ENCODE measurements at regions not wholly inside any gene's neighbourhood (a gene's known extent, or its start where the extent isn't known, plus 50 kb on each side); places are given as distances from the start of the nearest gene placed in this dataset.

DNA sequence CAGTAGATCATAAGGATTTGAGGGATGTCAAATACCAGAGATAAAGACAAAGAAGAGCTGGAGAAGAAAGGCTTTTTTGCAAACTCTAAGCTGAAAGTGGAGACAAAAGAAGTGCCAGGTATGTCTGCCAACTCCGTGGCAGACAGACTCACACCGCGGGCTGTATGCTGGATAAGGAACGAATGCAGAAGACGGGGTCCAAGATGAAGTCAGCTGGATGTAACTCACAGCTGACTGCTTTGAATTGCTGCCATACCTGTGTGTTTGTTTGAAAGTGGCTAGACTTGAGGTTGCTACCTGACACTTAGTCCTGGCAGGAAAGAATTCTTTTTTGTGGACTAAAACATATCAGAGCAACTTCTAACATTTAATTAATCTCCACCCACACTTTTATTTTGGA is 398.8 kb downstream of the DLEU7 start:
- TF ChIP-seq, protein P1, sequence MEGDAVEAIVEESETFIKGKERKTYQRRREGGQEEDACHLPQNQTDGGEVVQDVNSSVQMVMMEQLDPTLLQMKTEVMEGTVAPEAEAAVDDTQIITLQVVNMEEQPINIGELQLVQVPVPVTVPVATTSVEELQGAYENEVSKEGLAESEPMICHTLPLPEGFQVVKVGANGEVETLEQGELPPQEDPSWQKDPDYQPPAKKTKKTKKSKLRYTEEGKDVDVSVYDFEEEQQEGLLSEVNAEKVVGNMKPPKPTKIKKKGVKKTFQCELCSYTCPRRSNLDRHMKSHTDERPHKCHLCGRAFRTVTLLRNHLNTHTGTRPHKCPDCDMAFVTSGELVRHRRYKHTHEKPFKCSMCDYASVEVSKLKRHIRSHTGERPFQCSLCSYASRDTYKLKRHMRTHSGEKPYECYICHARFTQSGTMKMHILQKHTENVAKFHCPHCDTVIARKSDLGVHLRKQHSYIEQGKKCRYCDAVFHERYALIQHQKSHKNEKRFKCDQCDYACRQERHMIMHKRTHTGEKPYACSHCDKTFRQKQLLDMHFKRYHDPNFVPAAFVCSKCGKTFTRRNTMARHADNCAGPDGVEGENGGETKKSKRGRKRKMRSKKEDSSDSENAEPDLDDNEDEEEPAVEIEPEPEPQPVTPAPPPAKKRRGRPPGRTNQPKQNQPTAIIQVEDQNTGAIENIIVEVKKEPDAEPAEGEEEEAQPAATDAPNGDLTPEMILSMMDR (IDR thresholded peaks at IDR 0.05): no peak
- Histone ChIP-seq H3K4me1 (ENCODE audit: control insufficient read depth in 1 of 2, insufficient read depth in 1 of 2, low read depth in 1 of 2, low read length in 1 of 2) (no peaks in the 10 kb centered on the region), H3K4me3 (ENCODE audit: low read depth in 1 of 2, low read length in 1 of 2) (no peak overlapping the region), H3K27me3 (no peaks in the 10 kb centered on the region), H3K9me3 (no peaks in the 10 kb centered on the region), H3K36me3 (no peaks in the 10 kb centered on the region), H3K27ac (no peak overlapping the region)

DNA sequence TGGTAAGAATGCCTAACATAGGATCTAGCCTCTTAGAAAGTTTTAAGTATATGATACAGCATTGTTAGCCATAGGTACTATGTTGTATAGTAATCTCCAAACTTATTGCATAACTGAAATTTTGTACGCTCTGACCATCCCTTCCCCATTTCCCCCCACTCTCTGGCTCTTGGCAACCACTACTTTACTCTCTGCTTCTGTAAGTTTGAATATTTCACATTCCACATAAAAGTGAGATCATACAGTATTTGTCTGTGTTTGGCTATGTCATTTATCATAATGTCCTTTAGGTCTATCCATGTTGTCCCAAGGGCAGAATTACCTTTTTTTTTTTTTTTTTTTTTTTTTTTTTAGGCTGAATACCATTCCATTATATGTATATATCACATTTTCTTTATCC is 396.9 kb downstream of the DLEU7 start:
- no peaks in the 10 kb centered on the region for H3K9me3 ChIP-seq
- H3K27me3 ChIP-seq: no peaks in the 10 kb centered on the region
- no peak overlapping the region for H3K27ac ChIP-seq
- TF ChIP-seq, protein P1 (IDR thresholded peaks at IDR 0.05): no peak
- H3K36me3 ChIP-seq: no peaks in the 10 kb centered on the region
- peaks cover 6 to 11% of the 10 kb centered on the region in 2 experiments for H3K4me1 ChIP-seq (ENCODE audit: control insufficient read depth in 1 of 2, insufficient read depth in 1 of 2, low read depth in 1 of 2, low read length in 1 of 2)
- H3K4me3 ChIP-seq (ENCODE audit: low read depth in 1 of 2, low read length in 1 of 2): no peak overlapping the region

DNA sequence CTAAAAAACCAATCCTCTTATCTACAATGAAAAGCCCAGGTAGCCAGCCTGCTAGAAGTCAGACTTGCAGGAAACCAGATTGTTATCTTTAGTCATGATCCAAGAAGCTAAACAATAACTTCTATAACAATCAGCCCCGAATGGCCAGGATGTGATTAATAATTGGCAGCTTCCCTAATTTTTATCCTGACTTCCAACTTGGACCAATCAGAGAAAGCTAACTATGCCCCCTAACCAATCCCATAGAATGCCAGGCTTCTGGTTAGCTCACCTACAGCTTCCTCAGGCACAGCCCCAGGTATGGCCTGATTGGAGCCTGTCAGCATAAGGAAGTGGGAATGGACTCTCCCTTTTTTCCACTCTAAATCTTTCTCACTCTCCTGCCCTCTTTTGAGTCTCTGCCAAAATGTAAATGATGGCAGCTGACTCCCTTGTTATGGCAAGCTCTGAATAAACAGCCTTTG is 394.9 kb downstream of the DLEU7 start:
- TF ChIP-seq, protein P1 (IDR thresholded peaks at IDR 0.05): no peak
- Histone ChIP-seq H3K27ac (no peak overlapping the region), H3K27me3 (no peaks in the 10 kb centered on the region), H3K4me1 (ENCODE audit: control insufficient read depth in 1 of 2, insufficient read depth in 1 of 2, low read depth in 1 of 2, low read length in 1 of 2) (peaks cover 6 to 13% of the 10 kb centered on the region in 2 experiments), H3K9me3 (no peaks in the 10 kb centered on the region), H3K36me3 (no peaks in the 10 kb centered on the region), H3K4me3 (ENCODE audit: low read depth in 1 of 2, low read length in 1 of 2) (no peak overlapping the region)

DNA sequence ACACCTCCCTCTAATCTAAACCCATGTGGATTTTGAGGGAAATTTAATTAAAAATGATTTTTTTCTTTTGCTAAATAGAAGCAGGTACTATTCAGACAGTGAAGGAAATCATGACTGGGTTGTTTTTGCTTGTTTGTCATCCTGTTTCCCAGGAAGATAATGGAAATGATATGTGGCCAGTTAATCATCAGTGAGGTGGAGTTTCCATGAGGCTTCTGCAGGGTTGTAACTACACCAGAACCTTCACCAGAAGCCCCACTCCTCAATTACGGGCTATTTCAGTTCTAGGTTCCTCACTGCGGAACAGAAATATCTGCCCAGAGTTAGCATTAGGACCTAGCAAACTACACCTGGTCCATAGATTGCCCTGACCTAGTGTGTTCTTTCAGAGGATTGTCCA is 394.0 kb downstream of the DLEU7 start:
- Histone ChIP-seq H3K27me3 (no peaks in the 10 kb centered on the region), H3K4me1 (ENCODE audit: control insufficient read depth in 1 of 2, insufficient read depth in 1 of 2, low read depth in 1 of 2, low read length in 1 of 2) (peaks cover 6 to 13% of the 10 kb centered on the region in 2 experiments), H3K27ac (no peak overlapping the region), H3K4me3 (ENCODE audit: low read depth in 1 of 2, low read length in 1 of 2) (no peak overlapping the region), H3K9me3 (no peaks in the 10 kb centered on the region), H3K36me3 (no peaks in the 10 kb centered on the region)
- TF ChIP-seq, protein P1 (IDR thresholded peaks at IDR 0.05): no peak

DNA sequence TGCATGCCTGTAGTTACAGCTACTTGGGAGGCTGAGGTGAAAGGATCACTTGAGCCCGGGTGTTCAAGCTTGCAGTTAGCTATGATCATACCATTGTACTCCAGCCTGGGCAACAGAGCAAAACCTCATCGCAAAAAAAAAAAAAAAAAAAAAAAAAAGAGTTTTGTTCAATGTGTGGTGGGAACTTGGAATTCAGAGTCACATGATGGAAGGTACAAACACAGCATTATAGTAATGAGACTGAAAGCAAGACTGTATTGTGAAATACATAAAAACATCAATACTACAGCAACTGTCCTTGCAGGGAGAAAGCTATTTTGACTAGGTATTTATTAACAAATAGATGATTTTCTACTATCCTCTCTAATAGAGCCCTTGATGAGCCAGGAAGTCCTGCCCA is 393.2 kb downstream of the DLEU7 start:
- H3K27ac ChIP-seq: no peak overlapping the region
- no peak overlapping the region for H3K4me3 ChIP-seq (ENCODE audit: low read depth in 1 of 2, low read length in 1 of 2)
- TF ChIP-seq, protein P1 (IDR thresholded peaks at IDR 0.05): no peak
- no peaks in the 10 kb centered on the region for H3K9me3 ChIP-seq
- H3K4me1 ChIP-seq (ENCODE audit: control insufficient read depth in 1 of 2, insufficient read depth in 1 of 2, low read depth in 1 of 2, low read length in 1 of 2): peaks cover 6 to 13% of the 10 kb centered on the region in 2 experiments
- no peaks in the 10 kb centered on the region for H3K27me3 ChIP-seq
- no peaks in the 10 kb centered on the region for H3K36me3 ChIP-seq

DNA sequence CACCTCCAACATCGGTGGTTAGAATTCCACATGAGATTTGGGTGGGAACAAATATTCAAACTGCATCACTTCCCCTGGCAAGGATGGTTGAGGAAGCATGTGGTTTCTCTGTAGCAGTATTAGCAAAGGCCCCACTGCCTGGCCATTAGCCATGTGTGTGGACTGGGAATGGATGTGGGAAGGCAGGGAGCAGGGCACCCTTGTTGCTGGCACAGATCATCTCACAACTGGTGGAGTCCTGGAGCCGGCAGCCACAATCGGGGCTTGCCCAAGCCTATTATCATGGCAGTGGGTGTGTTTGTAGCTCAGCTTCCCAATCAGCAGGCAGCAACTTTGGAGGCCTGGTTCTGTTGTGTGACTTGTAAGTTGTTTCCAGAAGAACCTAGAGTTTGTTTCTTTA is 391.9 kb downstream of the DLEU7 start:
- no peaks in the 10 kb centered on the region for H3K27me3 ChIP-seq
- TF ChIP-seq, protein P1 (IDR thresholded peaks at IDR 0.05): no peak

More for the DNA sequence above, 391.9 kb downstream of the DLEU7 start:
- Histone ChIP-seq H3K27ac (no peak overlapping the region), H3K9me3 (no peaks in the 10 kb centered on the region), H3K4me1 (ENCODE audit: control insufficient read depth in 1 of 2, insufficient read depth in 1 of 2, low read depth in 1 of 2, low read length in 1 of 2) (peaks cover 6 to 13% of the 10 kb centered on the region in 2 experiments), H3K36me3 (no peaks in the 10 kb centered on the region), H3K4me3 (ENCODE audit: low read depth in 1 of 2, low read length in 1 of 2) (no peak overlapping the region)
